NCI-H226 (cell line): ENCODE measurements at regions not wholly inside any gene's neighbourhood (a gene's known extent, or its start where the extent isn't known, plus 50 kb on each side); places are given as distances from the start of the nearest gene placed in this dataset.
A peak's percentile ranks its signal among the peaks of the same experiment; 100 is the strongest.

Experiments used
- DNase-seq: peaks from one replicate; pipeline ENCODE4 v3.0.0-alpha.2; 2015

- no peak for DNase-seq
Measured at GRCh38 chr16:86377251-86378022, 132.9 kb upstream of the FOXF1 start.

GRCh38 chr16:86378128-86378527, 132.2 kb upstream of the FOXF1 start:
- DNase-seq = no peak

GRCh38 chr16:86378831-86379504, 131.4 kb upstream of the FOXF1 start:
- no peak for DNase-seq

- DNase-seq = no peak
Measured at GRCh38 chr16:86379505-86379846, 130.9 kb upstream of the FOXF1 start.

DNA sequence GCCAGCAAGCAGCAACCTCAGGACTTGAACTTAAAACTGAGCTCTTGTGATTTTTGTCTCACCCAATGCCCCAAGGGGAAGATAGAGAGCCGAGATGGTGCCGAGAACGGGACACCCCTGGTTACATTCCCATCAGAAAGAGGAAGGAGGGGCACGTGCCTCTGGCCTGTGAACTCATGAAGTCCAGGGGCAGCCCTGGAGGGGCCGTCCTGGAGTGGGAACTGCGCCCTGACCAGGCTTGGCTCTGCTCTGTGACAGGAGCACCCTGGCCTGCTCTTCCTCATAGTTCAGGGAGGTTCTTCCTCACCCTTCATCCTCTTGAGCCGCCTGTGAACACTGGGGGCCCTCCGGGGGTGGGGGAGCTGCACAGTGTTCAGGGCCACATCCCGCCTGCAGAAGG, 130.3 kb upstream of the FOXF1 start:
- DNase-seq = no peak

DNA sequence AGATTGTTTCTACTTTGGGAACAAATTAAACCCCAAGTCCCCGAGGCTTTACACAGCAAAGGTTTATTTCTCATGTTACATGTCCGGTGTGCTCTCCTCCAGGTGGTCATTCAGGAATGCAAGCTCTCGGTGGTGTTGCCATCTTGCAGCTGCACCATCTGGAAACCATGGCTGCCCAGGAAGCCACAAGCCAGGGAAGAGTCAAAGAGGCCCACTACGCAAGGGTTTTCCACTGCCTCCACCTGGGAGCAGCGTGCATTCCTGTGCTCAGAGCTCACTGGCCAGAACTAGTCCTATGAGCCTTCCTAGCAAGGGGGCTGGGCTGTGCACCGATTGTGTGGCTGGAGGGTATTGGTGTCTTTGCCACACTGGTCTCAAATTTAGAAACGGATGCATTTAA, 128.8 kb upstream of the FOXF1 start:
- DNase-seq = no peak

DNA sequence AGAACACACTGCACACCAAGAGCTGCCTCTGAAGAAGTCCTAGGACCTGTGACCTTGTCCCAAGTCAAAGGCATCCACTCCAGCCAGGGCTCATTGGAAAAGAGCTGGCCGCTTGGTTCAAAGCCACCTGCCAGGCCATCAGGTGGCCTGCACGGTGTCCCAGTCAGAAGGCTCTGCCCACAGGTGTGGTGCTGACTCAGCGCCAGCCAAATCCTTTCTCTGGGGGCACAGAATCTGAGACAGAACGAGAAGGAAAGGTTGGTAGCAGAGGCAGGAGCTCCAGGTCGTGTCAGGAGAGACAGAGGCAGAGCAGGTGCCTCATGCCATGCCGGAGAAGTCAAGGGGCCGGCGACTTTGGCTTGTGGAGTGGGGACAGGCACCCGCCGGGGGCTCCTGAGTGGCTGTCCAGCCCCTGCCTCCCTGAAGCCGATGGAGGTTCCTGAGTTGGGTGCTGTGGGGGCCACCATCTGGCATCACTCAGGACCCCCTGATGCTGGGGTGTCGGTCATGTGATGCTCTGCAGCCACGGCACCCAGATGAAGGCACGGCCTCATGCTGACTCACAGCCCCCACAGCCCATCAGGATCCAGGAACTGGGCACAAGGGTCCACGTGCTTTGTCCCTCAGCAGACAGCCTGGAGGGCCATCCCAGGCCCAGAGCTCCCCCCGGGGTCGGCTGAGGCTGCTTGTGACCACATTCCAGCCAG, 128.1 kb upstream of the FOXF1 start:
- no peak for DNase-seq

- no peak for DNase-seq
Measured at GRCh38 chr16:86382774-86383407, 127.4 kb upstream of the FOXF1 start.

DNA sequence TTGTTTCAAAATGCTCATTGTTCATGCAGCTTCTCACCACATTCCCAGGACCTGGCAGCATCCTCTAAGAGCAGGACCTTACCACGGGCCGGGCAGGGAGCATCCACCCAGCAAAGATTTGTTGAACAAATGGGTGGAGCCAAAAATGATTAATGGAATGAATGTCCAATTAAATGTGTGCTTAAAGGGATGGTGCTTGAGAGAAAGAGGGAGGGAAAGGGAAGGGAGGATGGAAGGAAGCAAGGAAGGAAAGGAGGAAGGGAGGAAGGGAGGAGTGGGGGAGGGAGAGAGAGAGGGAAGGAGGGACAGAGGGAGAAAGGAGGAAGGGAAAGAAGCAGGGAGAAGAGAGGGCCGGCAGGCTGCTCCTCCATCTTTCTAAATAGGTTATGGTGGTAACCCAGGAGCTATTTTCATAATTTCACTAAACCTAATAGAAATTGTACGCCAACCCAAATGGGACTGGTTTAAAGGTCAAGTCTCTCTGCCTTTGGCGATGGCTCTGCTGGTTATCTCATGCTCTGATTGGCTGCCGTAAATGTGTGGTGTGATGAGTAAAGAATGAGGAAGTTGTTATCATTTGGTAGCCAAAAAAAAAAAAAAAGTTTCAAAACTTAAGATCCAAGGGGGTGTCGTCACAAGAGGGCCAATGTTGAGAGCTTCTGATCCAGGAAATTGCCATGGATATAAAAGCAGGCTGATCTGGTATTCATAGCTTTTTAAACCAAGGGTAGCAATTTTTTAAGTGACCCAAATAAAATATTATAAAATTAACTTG, 126.7 kb upstream of the FOXF1 start:
- DNase-seq = peak; percentile 92

GRCh38 chr16:86384263-86384649, 126.1 kb upstream of the FOXF1 start:
- peak; percentile 52 for DNase-seq

- no peak for DNase-seq
Measured at GRCh38 chr16:86384980-86385379, 125.3 kb upstream of the FOXF1 start.

DNA sequence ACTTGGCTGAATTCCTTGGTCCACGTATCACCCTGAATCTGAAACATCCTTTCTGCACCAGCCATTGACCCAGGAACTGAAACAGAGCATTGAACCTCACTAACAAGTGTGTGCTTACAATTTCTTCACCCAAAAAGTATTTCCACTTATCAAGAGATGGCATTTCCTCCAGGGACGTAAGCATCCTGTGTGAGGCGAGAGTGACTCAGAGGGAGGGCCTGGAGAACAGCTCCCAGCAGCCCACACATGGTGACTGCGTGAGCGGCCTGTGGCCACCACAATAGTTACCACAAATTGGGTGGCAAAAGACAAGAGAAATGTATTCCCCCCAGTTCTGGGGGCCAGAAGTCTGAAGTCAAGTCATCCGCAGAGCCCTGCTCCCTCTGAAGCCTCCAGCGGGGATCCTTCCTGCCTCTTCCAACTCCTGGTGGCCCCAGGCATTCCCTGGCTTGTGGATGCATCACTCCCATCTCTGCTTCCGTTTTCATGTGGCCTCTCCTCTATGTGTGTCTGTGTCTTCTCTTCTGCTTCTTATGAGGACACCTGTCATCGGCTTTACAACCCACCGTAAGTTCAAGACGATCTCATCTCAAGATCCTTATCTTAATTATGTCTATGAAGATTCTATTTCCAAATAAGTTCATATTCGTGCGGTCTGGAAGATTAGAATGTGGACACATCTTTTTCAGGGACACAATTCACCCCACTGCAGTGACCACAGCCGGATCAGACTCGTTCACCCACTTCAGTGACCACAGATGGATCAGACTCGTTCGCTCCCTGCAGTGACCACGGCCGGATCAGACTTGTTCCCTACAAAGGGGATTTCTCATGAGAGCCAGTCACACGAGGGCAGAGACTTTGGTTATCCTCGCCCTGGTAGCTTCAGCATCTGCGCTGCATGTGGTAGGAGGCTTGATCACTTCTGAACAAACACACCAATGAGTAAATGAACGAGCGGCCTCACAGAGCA, 122.6 kb upstream of the FOXF1 start:
- DNase-seq = peak; percentile 99

- no peak for DNase-seq
Measured at GRCh38 chr16:86388976-86389375, 121.4 kb upstream of the FOXF1 start.

DNA sequence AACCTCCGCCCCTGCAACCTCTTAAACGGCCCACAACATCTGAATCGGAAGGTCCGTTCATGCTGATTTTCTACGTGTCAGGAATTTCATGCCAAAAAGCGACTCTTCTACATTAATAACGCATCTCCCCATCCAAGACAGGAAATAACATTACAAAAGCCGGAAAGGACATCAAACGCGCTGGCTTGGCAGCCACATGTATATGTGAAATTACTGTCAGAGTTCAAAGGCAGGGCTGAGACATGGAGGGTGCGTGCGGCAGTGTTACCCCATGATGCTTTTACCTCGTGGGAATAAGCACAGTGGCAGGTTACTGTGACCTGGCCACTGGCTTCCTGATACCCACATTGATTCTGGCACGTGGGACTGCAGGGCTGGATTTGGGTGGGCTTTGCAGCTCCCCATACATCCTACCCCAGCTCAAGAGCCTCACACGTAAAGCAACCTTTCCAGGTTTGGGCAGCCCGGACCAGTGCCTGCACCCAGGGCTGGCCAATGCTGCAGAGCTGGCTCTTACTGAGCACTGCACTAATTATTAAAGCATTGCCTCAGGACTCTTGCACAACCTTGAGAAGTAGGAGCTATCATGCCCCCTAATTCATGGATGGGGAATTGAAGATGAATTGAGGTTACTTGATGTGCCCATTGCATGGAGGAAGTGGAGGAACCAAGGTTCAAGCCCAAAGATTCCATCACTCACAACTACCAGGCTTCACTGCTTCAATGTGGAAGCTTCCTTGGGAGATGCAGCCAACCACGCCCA, 120.6 kb upstream of the FOXF1 start:
- DNase-seq = no peak

GRCh38 chr16:86390335-86390734, 120.0 kb upstream of the FOXF1 start:
- DNase-seq = no peak

DNA sequence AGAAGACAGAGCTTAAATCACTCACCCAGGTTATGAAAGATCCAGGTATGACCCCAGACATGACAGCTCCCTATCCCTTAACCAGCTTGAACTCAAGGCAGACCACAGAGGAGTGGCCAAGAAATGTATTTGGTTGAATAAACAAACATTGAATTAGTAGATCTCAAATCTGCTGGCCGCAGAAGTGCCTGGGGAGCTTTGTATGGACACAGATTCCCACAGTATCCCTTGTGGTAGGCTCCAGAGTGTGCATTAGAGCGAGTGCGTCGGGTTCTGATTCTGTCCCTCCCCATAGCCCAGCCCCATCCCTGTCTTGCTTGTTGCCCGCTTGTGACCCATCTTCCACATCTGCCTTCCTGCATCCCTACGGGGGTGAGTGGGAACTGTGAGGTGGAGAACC, 118.8 kb upstream of the FOXF1 start:
- DNase-seq = no peak

DNA sequence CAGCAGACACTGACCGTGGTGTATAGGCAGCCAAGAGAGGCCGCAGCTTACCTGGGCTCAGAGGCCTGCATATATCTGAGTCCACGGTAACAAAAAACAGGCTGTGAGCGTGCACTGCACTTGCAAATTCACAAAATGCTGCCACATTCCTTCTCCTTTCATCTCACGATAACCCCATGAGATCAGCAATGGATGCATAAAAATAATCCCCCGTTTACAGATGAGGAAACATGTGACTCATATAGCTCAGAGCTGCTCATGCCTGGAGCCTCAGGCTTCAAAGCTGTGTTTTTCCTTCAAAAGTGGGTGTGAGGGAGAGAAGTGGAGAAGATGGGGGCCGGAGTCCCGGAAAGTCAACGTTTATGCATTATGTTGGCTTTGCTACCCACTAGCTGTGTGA, 118.3 kb upstream of the FOXF1 start:
- peak; percentile 82 for DNase-seq

GRCh38 chr16:86392436-86393152, 117.7 kb upstream of the FOXF1 start:
- no peak for DNase-seq

GRCh38 chr16:86393907-86394626, 116.3 kb upstream of the FOXF1 start:
- DNase-seq = no peak
